B cell (primary cell): ENCODE measurements at regions not wholly inside any gene's neighbourhood (a gene's known extent, or its start where the extent isn't known, plus 50 kb on each side); places are given as distances from the start of the nearest gene placed in this dataset.

Experiments
- ATAC-seq: fragments of 200-7000 bp; cut with Tn5 transposase; one replicate; pipeline ENCODE4 v1.10.0; 2021; ENCODE audit warnings: low read depth, mild to moderate bottlenecking, moderate number of reproducible peaks, moderate library complexity
- CTCF ChIA-PET: fragments of 350-600 bp; sonication (Branson Sonifier 250); formaldehyde crosslinking; loops from one replicate; lab custom pipeline; 2021; ENCODE audit warnings: antibody characterized with exemption, inconsistent platforms; lab: Charles Lee
- POLR2A ChIA-PET: fragments of 350-600 bp; sonication (Branson Sonifier 250); formaldehyde crosslinking; loops from one replicate; lab custom pipeline; 2021; ENCODE audit warnings: antibody characterized with exemption; lab: Charles Lee
- DNase-seq: peaks from one replicate; pipeline ENCODE4 v3.0.0; 2013
- H2AFZ ChIP-seq: 2 replicates; pipeline ENCODE4 v1.6.1; 2012; ENCODE audit warnings: mild to moderate bottlenecking, low read depth, low read length; ENCODE audit not compliant: insufficient read depth, poor library complexity, severe bottlenecking
- H3K27ac ChIP-seq, 2 donors: 1 replicate in 1 of 2; 2 replicates in 1 of 2; pipeline ENCODE4 v1.5.1; 2012 to 2013; ENCODE audit warnings: low read length in 2 of 2, mild to moderate bottlenecking in 2 of 2, moderate library complexity in 1 of 2
- H3K27me3 ChIP-seq, 4 experiments: fragments of 200-600 bp in 1 of 4; sonication (generic) in 1 of 4; replicated peaks in 1 of 4; 1 replicate in 2 of 4; 2 replicates in 2 of 4; pipeline versions ENCODE4 v1.6.1 to v1.7.0; 2013 to 2016; ENCODE audit warnings: low read length in 3 of 4, mild to moderate bottlenecking in 2 of 4, mixed read lengths in 1 of 4, moderate library complexity in 1 of 4; ENCODE audit not compliant: insufficient read depth in 4 of 4, control insufficient read depth in 3 of 4; ENCODE audit errors: control extremely low read depth in 1 of 4
- H3K36me3 ChIP-seq, 2 experiments: replicated peaks in 1 of 2; 1 replicate in 1 of 2; 2 replicates in 1 of 2; pipeline versions ENCODE4 v1.6.1 to v1.7.1; 2013; ENCODE audit warnings: low read length in 1 of 2; ENCODE audit not compliant: insufficient read depth in 2 of 2, control insufficient read depth in 1 of 2; ENCODE audit errors: control extremely low read depth in 1 of 2, extremely low read depth in 1 of 2
- H3K4me1 ChIP-seq, 2 donors: fragments of 200-600 bp in 1 of 2; sonication (generic) in 1 of 2; 1 replicate in 1 of 2; 2 replicates in 1 of 2; pipeline versions ENCODE4 v1.5.1 to v1.6.1; 2013 to 2017; ENCODE audit warnings: low read length in 2 of 2; ENCODE audit not compliant: control insufficient read depth in 2 of 2, insufficient read depth in 2 of 2
- H3K4me2 ChIP-seq: replicated peaks from 2 replicates; pipeline ENCODE3; 2012; ENCODE audit warnings: mild to moderate bottlenecking, low read depth, low read length; ENCODE audit not compliant: poor library complexity, severe bottlenecking
- H3K4me3 ChIP-seq, 5 experiments: fragments of 200-600 bp in 1 of 5; sonication (generic) in 1 of 5; 1 replicate in 3 of 5; 2 replicates in 2 of 5; pipeline versions ENCODE4 v1.5.1 to v1.7.0; 2011 to 2016; ENCODE audit warnings: low read length in 4 of 5, mild to moderate bottlenecking in 4 of 5, low read depth in 2 of 5, control low read depth in 1 of 5, moderate library complexity in 1 of 5; ENCODE audit not compliant: insufficient read depth in 1 of 5; ENCODE audit errors: control extremely low read depth in 1 of 5, extremely low read depth in 1 of 5
- H3K79me2 ChIP-seq: fragments of 200-600 bp; sonication (generic); one replicate; pipeline ENCODE4 v1.6.0; 2016; ENCODE audit warnings: low read length; ENCODE audit not compliant: control insufficient read depth, insufficient read depth
- H3K9ac ChIP-seq: fragments of 200-600 bp; sonication (generic); 2 replicates; pipeline ENCODE4 v1.6.1; 2017; ENCODE audit warnings: mild to moderate bottlenecking, low read length, moderate library complexity
- H3K9me3 ChIP-seq, 3 donors: one replicate each; pipeline versions ENCODE4 v1.6.1 to v1.7.1; 2013; ENCODE audit warnings: low read length in 2 of 3; ENCODE audit not compliant: control insufficient read depth in 2 of 3, insufficient read depth in 1 of 3; ENCODE audit errors: control extremely low read depth in 1 of 3
- H4K20me1 ChIP-seq: 2 replicates; pipeline ENCODE4 v1.6.0; 2012; ENCODE audit warnings: mild to moderate bottlenecking, low read length; ENCODE audit not compliant: insufficient read depth, control insufficient read depth, poor library complexity, severe bottlenecking
- H3K27ac Mint-ChIP-seq: one replicate; pipeline ENCODE4 v1.8.0; 2021; ENCODE audit warnings: mixed read lengths
- H3K27me3 Mint-ChIP-seq: one replicate; pipeline ENCODE4 v1.8.0; 2021; ENCODE audit warnings: mixed read lengths
- H3K4me1 Mint-ChIP-seq: one replicate; pipeline ENCODE4 v1.8.0; 2021; ENCODE audit warnings: mixed read lengths
- H3K4me3 Mint-ChIP-seq: one replicate; pipeline ENCODE4 v1.8.0; 2021; ENCODE audit warnings: mixed read lengths
- H3K9me3 Mint-ChIP-seq: one replicate; pipeline ENCODE4 v1.8.0; 2022; ENCODE audit warnings: mixed read lengths; ENCODE audit not compliant: insufficient read depth
- EZH2 ChIP-seq: IDR thresholded peaks from 2 replicates; pipeline ENCODE4 v1.6.1; 2012; ENCODE audit warnings: borderline replicate concordance, low read depth, mild to moderate bottlenecking, moderate library complexity, low read length; ENCODE audit not compliant: insufficient read depth, poor library complexity, severe bottlenecking
- WGBS: methylation state at CpG from one replicate; pipeline ENCODE4 v1.1.5; 2013; ENCODE audit warnings: missing lambda C conversion rate; ENCODE audit not compliant: insufficient coverage; 5-methylcytosine and 5-hydroxymethylcytosine counted together
- intact Hi-C: fragments of 100-400 bp; cut with micrococcal nuclease; formaldehyde crosslinking; loops from one replicate; pipeline ENCODE4 v1.10.0; 2022
- TF ChIP-seq, protein P1 (sequence below): fragments of 200-600 bp; IDR thresholded peaks from one replicate; pipeline ENCODE4 v1.8.0; 2022; ENCODE audit warnings: antibody characterized with exemption, mild to moderate bottlenecking

DNA sequence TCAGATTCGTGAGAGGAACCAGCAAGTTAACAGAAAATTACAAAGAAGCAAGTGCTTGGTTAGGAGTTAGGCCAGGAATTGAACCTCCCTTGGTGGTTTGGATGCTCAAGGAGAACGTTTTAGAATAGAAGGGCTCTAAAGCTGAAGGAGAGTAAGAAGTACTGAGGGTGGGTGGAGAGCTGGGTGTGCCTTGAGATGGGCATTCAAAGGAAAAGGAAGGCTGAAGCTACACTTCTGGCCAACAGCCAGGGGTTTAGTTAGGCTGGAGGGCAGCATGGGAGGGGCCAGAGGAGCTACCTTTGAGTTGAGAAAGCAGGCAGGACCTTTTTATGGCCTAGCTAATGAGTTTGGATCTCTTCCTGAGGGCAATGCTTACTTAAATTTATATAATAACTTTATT, 421.2 kb downstream of the CCDC91 start:
- Histone ChIP-seq H3K9me3 (peaks cover 0 to 15% (median 4%) of the 10 kb centered on the region in 3 donors), H3K4me1 (no peaks in the 10 kb centered on the region), H3K27ac (no peak overlapping the region), H3K79me2 (no peaks in the 10 kb centered on the region), H2AFZ (no peak overlapping the region), H3K4me3 (no peak overlapping the region), H3K36me3 (no peaks in the 10 kb centered on the region), H3K9ac (no peak overlapping the region), H3K4me2 (no peak overlapping the region), H3K27me3 (peaks cover 0 to 2% (median 0%) of the 10 kb centered on the region in 4 experiments), H4K20me1 (no peaks in the 10 kb centered on the region)
- peaks cover 6% of the 10 kb centered on the region for H3K27me3 Mint-ChIP-seq
- H3K4me1 Mint-ChIP-seq, result no peaks in the 10 kb centered on the region
- H3K27ac Mint-ChIP-seq, result no peak overlapping the region
- POLR2A ChIA-PET, result no interaction called here
- CTCF ChIA-PET, result no interaction called here
- intact Hi-C loops, result no loop called here
- H3K4me3 Mint-ChIP-seq, result no peak overlapping the region
- WGBS, result 32% methylated on average over 2 of the region's 2 CpGs
- H3K9me3 Mint-ChIP-seq, result peaks cover 10% of the 10 kb centered on the region
- DNase-seq (no peak), ATAC-seq (no peak)
- no peak for TF ChIP-seq EZH2
- TF ChIP-seq, protein P1, sequence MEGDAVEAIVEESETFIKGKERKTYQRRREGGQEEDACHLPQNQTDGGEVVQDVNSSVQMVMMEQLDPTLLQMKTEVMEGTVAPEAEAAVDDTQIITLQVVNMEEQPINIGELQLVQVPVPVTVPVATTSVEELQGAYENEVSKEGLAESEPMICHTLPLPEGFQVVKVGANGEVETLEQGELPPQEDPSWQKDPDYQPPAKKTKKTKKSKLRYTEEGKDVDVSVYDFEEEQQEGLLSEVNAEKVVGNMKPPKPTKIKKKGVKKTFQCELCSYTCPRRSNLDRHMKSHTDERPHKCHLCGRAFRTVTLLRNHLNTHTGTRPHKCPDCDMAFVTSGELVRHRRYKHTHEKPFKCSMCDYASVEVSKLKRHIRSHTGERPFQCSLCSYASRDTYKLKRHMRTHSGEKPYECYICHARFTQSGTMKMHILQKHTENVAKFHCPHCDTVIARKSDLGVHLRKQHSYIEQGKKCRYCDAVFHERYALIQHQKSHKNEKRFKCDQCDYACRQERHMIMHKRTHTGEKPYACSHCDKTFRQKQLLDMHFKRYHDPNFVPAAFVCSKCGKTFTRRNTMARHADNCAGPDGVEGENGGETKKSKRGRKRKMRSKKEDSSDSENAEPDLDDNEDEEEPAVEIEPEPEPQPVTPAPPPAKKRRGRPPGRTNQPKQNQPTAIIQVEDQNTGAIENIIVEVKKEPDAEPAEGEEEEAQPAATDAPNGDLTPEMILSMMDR, result no peak

DNA sequence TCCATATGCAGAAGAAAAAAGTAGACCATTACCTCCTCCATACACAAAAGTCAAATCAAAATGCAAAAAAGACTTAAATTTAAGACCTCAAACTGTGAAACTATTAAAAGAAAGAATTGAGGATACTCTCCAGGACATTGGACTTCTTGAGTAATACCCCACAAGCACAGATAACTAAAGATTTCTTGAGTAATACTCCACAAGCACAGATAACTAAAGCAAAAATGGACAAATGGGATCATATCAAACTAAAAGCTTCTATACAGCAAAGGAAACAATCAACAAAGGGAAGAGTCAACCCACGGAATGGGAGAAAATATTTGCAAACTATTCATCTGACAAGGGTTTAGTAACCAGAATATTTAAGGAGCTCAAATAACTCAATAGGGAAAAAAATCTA, 427.9 kb downstream of the CCDC91 start:
- H3K9me3 Mint-ChIP-seq, result no peaks in the 10 kb centered on the region
- Histone ChIP-seq H2AFZ (no peak overlapping the region), H3K27ac (no peak overlapping the region), H4K20me1 (no peaks in the 10 kb centered on the region), H3K4me2 (no peak overlapping the region), H3K9me3 (no peaks in the 10 kb centered on the region), H3K4me3 (no peak overlapping the region), H3K79me2 (no peaks in the 10 kb centered on the region), H3K36me3 (no peaks in the 10 kb centered on the region), H3K27me3 (no peaks in the 10 kb centered on the region), H3K9ac (no peak overlapping the region), H3K4me1 (no peaks in the 10 kb centered on the region)
- ATAC-seq (no peak), DNase-seq (no peak)
- H3K27ac Mint-ChIP-seq, result no peak overlapping the region
- ChIA-PET POLR2A (no interaction called here), CTCF (no interaction called here)
- H3K4me3 Mint-ChIP-seq, result no peak overlapping the region
- intact Hi-C loops, result no loop called here
- no peak for TF ChIP-seq EZH2
- TF ChIP-seq, protein P1, result no peak
- no peaks in the 10 kb centered on the region for H3K27me3 Mint-ChIP-seq
- no CpG with 5 or more reads among the region's 1 CpG for WGBS
- H3K4me1 Mint-ChIP-seq, result no peaks in the 10 kb centered on the region
